ENCODE measurements at regions not wholly inside any gene's neighbourhood (a gene's known extent, or its start where the extent isn't known, plus 50 kb on each side); places are given as distances from the start of the nearest gene placed in this dataset.

DNA sequence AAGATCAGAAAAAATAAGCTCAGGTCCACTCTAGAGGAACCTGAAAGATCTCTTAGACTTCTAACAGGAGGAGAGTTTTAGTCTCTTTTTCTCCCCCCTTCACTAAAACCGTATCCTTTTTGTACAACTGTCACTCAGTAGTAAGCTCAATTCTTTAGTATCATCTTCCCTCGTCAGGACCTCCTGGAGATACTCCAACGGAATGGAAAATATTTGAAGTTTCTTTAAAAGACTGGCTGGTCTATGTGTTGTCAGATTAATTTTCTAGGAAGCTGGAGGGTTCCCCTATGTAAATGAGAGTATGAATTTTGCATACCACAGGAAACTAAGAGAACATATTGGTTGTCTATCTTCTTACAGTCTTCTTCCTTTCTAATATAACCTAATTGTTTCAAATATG lies 747.7 kb upstream of the CBLB start:
- no peak overlapping the region for H3K4me3 ChIP-seq (replicated peaks; ENCODE audit: low read depth, low read length)
- DNase-seq (ENCODE audit: extremely low read depth, low read depth) = no peak
- TF ChIP-seq, protein P1, sequence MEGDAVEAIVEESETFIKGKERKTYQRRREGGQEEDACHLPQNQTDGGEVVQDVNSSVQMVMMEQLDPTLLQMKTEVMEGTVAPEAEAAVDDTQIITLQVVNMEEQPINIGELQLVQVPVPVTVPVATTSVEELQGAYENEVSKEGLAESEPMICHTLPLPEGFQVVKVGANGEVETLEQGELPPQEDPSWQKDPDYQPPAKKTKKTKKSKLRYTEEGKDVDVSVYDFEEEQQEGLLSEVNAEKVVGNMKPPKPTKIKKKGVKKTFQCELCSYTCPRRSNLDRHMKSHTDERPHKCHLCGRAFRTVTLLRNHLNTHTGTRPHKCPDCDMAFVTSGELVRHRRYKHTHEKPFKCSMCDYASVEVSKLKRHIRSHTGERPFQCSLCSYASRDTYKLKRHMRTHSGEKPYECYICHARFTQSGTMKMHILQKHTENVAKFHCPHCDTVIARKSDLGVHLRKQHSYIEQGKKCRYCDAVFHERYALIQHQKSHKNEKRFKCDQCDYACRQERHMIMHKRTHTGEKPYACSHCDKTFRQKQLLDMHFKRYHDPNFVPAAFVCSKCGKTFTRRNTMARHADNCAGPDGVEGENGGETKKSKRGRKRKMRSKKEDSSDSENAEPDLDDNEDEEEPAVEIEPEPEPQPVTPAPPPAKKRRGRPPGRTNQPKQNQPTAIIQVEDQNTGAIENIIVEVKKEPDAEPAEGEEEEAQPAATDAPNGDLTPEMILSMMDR (IDR thresholded peaks at IDR 0.05; ENCODE audit: low read depth, low read length, missing control alignments) = no peak

DNA sequence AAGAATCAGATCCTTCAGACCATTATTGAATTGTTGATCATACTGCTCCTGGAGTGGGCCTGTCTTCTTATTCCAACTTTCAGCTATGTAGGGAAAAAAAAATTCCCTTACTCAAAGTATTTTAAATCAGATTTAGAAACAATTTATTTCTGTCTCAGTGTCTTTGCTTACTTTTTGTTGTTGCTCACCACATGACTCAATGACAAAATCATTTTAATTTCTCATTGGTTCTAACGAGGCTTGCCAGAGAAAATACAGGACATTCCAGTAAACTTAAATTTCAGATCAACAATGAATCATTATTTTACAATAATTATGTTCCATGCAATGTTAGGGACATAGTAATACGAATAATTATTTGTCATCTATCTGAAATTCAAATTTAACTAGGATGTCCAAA lies 748.5 kb upstream of the CBLB start:
- H3K4me3 ChIP-seq (replicated peaks; ENCODE audit: low read depth, low read length) = no peak overlapping the region
- no peak for DNase-seq (ENCODE audit: extremely low read depth, low read depth)
- TF ChIP-seq, protein P1 (IDR thresholded peaks at IDR 0.05; ENCODE audit: low read depth, low read length, missing control alignments) = no peak

DNA sequence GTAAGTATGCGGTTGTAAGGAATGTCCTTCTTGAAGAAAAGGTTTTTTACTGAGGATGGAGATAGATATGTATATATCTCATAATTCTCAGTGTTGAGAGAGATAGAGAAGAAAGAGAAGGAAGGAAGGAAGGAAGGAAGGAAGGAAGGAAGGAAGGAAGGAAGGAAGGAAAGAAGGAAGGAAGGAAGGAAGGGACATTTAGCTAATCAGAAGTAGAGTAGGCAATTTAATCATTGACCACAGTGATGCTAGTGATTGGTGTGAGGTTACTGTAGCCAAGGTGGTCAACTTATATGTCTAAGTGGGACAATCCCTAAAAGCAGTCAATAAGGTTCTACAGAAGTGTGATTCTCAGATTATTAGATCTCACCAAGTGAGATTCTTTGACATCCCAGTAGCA lies 751.8 kb upstream of the CBLB start:
- TF ChIP-seq, protein P1 (IDR thresholded peaks at IDR 0.05; ENCODE audit: low read depth, low read length, missing control alignments) = no peak
- no peak overlapping the region for H3K4me3 ChIP-seq (replicated peaks; ENCODE audit: low read depth, low read length)
- no peak for DNase-seq (ENCODE audit: extremely low read depth, low read depth)

DNA sequence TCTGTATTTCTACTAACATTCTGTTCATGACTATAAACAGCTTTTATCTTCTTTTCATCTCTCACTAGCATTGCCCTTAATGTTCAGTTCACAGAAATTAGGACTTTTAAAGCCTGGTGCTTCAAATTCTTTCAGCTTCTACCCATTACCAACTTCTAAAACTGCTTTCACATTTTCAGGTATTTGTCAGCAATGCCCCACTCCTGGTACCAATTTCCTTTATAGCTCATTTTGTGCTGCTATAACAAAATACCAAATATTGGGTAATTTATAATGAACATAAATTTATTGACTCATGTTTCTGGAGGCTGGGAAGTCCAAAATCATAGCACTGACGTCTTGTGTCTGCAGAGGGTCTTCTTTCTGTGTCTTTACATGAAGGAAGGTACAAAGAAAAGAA lies 753.1 kb upstream of the CCDC54 start:
- no peak for DNase-seq (ENCODE audit: extremely low read depth, low read depth)
- H3K4me3 ChIP-seq (replicated peaks; ENCODE audit: low read depth, low read length) = no peak overlapping the region
- TF ChIP-seq, protein P1 (IDR thresholded peaks at IDR 0.05; ENCODE audit: low read depth, low read length, missing control alignments) = no peak

DNA sequence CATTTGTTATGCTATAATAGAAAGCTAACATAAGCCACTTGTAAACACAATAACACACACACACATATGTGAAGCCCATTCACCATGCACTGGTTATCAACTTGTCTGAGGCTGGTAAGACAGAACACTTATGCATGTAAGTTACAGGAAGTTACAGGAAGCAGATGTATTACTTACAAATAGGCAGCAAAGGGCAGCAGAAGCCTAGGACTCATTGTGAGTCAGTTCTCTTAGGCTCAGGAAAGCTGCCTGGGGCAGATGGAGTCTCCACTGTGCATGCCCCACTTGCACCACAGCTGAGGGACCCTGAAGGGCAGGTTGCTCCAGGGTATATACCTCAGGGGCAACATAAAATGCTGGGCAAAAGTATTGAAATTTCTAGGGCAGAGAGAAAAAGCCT lies 748.8 kb upstream of the CCDC54 start:
- DNase-seq (ENCODE audit: extremely low read depth, low read depth) = peak; percentile 19
- H3K4me3 ChIP-seq (replicated peaks; ENCODE audit: low read depth, low read length) = no peak overlapping the region
- TF ChIP-seq, protein P1 (IDR thresholded peaks at IDR 0.05; ENCODE audit: low read depth, low read length, missing control alignments) = no peak

DNA sequence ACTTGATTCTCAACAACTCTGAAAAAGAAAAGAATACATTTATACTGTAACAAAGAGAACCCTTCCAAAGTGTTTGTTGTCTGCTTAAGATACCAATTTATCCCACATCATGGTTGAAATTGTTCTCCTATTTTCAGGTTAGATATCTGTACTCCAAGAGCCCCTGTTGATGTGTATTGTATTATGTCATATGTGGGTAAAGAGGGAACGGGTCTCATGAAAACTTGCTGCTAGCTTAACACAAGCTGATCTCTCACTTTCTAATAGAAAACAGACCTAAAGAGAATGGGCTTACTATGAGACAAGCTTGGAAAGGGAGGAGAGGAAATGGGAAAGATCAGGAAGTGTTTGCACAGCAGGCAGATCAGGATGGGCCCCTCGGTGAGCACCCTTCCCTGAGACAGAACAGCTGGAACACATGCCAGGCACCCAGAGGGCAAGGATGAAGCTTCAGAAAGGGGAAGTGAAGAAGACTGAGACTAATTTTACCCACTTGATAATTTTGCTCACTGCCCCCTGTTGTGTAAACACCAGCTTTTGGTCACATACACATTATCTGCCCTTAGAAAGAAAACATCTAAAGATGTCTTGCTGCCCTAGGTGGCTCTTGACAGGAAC lies 747.9 kb upstream of the CCDC54 start:
- no peak overlapping the region for H3K4me3 ChIP-seq (replicated peaks; ENCODE audit: low read depth, low read length)
- TF ChIP-seq, protein P1 (IDR thresholded peaks at IDR 0.05; ENCODE audit: low read depth, low read length, missing control alignments) = no peak
- DNase-seq (ENCODE audit: extremely low read depth, low read depth) = no peak

Data from HFF-Myc (cell line).